NT2/D1 (cell line): ENCODE measurements at regions not wholly inside any gene's neighbourhood (a gene's known extent, or its start where the extent isn't known, plus 50 kb on each side); places are given as distances from the start of the nearest gene placed in this dataset.
"Not testable (repeated sequence)": the region's sequence is repeated elsewhere in the genome, so short reads cannot be mapped to it uniquely, and the experiment has no call there.

Source experiments
- YY1 ChIP-seq: IDR thresholded peaks from 2 replicates; pipeline ENCODE4 v1.6.1; 2011; ENCODE audit not compliant: insufficient read length, insufficient read depth
- ZNF274 ChIP-seq: IDR thresholded peaks from 2 replicates; pipeline ENCODE4 v1.6.1; 2011; ENCODE audit warnings: mild to moderate bottlenecking, low read depth, low read length

DNA sequence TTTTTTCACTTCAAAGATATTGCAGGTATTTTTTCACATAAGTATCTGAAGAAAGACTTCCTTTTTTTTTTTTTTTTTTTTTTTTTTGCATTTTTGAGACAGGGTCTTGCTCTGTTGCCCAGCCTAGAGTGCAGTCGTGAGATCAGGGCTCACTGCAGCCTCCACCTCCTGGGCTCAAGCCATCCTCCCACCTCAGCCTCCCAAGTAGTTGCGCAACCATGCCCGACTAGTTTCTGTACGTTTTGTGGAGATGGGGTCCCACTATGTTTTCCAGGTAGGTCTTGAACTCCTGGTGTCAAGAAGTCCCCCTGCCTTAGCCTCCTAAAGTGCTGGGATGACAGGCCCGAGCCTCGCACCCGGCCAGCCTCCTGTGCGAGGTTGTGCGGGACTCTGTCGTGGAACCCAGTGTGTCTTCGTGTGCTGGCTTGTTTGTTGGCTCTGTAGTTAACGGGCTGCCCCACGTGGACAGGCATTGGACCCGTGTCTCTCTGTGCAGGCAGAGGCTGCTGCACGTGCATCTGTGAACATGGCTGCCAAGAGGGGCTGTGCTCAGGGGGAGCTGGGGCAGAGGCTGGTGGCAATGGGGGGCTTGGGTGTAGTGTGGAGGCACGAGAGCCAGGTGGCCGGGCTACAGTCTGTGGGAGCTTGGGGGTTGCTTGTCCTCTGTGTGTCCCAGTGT is 108.0 kb upstream of the CCZ1B start:
- not testable (repeated sequence) for TF ChIP-seq YY1, ZNF274
